Mesenchymal stem cell (in vitro differentiated cells and primary cell): ENCODE measurements at regions not wholly inside any gene's neighbourhood (a gene's known extent, or its start where the extent isn't known, plus 50 kb on each side); places are given as distances from the start of the nearest gene placed in this dataset.
A peak's percentile ranks its signal among the peaks of the same experiment; 100 is the strongest.

Experiments
- DNase-seq: peaks from one replicate; pipeline ENCODE4 v3.0.0-alpha.2; 2013
- H2AFZ ChIP-seq: one replicate; pipeline ENCODE4 v1.6.1; 2013; ENCODE audit warnings: low read depth, mild to moderate bottlenecking, control low read depth, inconsistent platforms, low read length, moderate library complexity
- H2AK5ac ChIP-seq: 2 replicates; pipeline ENCODE4 v1.6.1; 2013; ENCODE audit warnings: low read length, moderate library complexity, mild to moderate bottlenecking, inconsistent platforms; ENCODE audit not compliant: severe bottlenecking
- H2BK120ac ChIP-seq: one replicate; pipeline ENCODE4 v1.6.1; 2013; ENCODE audit warnings: low read depth, mild to moderate bottlenecking, inconsistent platforms, low read length, moderate library complexity
- H2BK12ac ChIP-seq, 2 experiments: one replicate each; pipeline ENCODE4 v1.6.1; 2013; ENCODE audit warnings: inconsistent platforms in 2 of 2, low read length in 2 of 2, mild to moderate bottlenecking in 2 of 2, moderate library complexity in 2 of 2, control low read depth in 1 of 2
- H2BK15ac ChIP-seq: one replicate; pipeline ENCODE4 v1.6.1; 2013; ENCODE audit warnings: mild to moderate bottlenecking, low read depth, inconsistent platforms; ENCODE audit not compliant: poor library complexity, severe bottlenecking
- H2BK5ac ChIP-seq: 2 replicates; pipeline ENCODE4 v1.6.1; 2013; ENCODE audit warnings: low read depth, mild to moderate bottlenecking, low read length, control low read depth, inconsistent platforms; ENCODE audit not compliant: poor library complexity, severe bottlenecking
- H3K14ac ChIP-seq, 2 experiments: one replicate each; pipeline ENCODE4 v1.6.1; 2013; ENCODE audit warnings: inconsistent platforms in 2 of 2, low read length in 2 of 2, control low read depth in 1 of 2, mild to moderate bottlenecking in 1 of 2, moderate library complexity in 1 of 2
- H3K18ac ChIP-seq, 2 experiments: one replicate each; pipeline ENCODE4 v1.6.1; 2013; ENCODE audit warnings: inconsistent platforms in 2 of 2, low read length in 2 of 2, control low read depth in 1 of 2, low read depth in 1 of 2, mild to moderate bottlenecking in 1 of 2
- H3K23ac ChIP-seq, 2 experiments: one replicate each; pipeline ENCODE4 v1.6.1; 2013; ENCODE audit warnings: inconsistent platforms in 2 of 2, low read length in 2 of 2, mild to moderate bottlenecking in 2 of 2, moderate library complexity in 2 of 2, control low read depth in 1 of 2
- H3K27ac ChIP-seq: 2 replicates; pipeline ENCODE4 v1.5.1; 2013; ENCODE audit warnings: mild to moderate bottlenecking, moderate library complexity, low read length, control low read depth, inconsistent platforms; ENCODE audit not compliant: poor library complexity, severe bottlenecking
- H3K27me3 ChIP-seq, 2 experiments: 2 replicates each; pipeline versions ENCODE4 v1.6.1 to v1.7.0; 2013; ENCODE audit warnings: low read length in 2 of 2, mild to moderate bottlenecking in 2 of 2, moderate library complexity in 2 of 2, control low read depth in 1 of 2, inconsistent platforms in 1 of 2; ENCODE audit not compliant: control insufficient read depth in 1 of 2, insufficient read depth in 1 of 2
- H3K36me3 ChIP-seq, 2 experiments: 2 replicates each; pipeline versions ENCODE4 v1.6.1 to v1.7.0; 2013; ENCODE audit warnings: low read length in 2 of 2, control low read depth in 1 of 2, inconsistent platforms in 1 of 2, low read depth in 1 of 2, mild to moderate bottlenecking in 1 of 2; ENCODE audit not compliant: insufficient read depth in 2 of 2, control insufficient read depth in 1 of 2
- H3K4ac ChIP-seq, 2 experiments: one replicate each; pipeline ENCODE4 v1.6.1; 2013; ENCODE audit warnings: inconsistent platforms in 2 of 2, low read length in 2 of 2, mild to moderate bottlenecking in 2 of 2, moderate library complexity in 2 of 2, control low read depth in 1 of 2, low read depth in 1 of 2
- H3K4me1 ChIP-seq: 2 replicates; pipeline ENCODE4 v1.6.1; 2013; ENCODE audit warnings: low read depth, low read length, control low read depth; ENCODE audit not compliant: control insufficient read depth, insufficient read depth
- H3K4me2 ChIP-seq: 2 replicates; pipeline ENCODE4 v1.6.1; 2013; ENCODE audit warnings: low read length, mild to moderate bottlenecking, inconsistent platforms; ENCODE audit not compliant: poor library complexity, severe bottlenecking
- H3K4me3 ChIP-seq, 2 experiments: 2 replicates each; pipeline versions ENCODE4 v1.5.1 to v1.7.0; 2013; ENCODE audit warnings: low read length in 2 of 2, mild to moderate bottlenecking in 2 of 2, control low read depth in 1 of 2, low read depth in 1 of 2; ENCODE audit not compliant: insufficient read depth in 1 of 2
- H3K79me1 ChIP-seq: replicated peaks from 2 replicates; pipeline ENCODE4 v1.6.1; 2013; ENCODE audit warnings: mild to moderate bottlenecking, control low read depth, low read length, inconsistent platforms; ENCODE audit not compliant: poor library complexity, severe bottlenecking
- H3K9ac ChIP-seq: 2 replicates; pipeline ENCODE4 v1.7.0; 2013; ENCODE audit warnings: mild to moderate bottlenecking, low read length, moderate library complexity
- H3K9me3 ChIP-seq: 2 replicates; pipeline ENCODE4 v1.7.0; 2013; ENCODE audit warnings: mild to moderate bottlenecking, low read length; ENCODE audit not compliant: control insufficient read depth
- H4K8ac ChIP-seq: one replicate; pipeline ENCODE4 v1.6.1; 2013; ENCODE audit warnings: inconsistent platforms, mild to moderate bottlenecking, low read length, moderate library complexity
- H4K91ac ChIP-seq: one replicate; pipeline ENCODE4 v1.6.1; 2013; ENCODE audit warnings: mild to moderate bottlenecking, low read length, inconsistent platforms
- WGBS: methylation state at CpG from one replicate; pipeline ENCODE4 v1.1.7; 2013; ENCODE audit warnings: mixed read lengths; 5-methylcytosine and 5-hydroxymethylcytosine counted together

GRCh38 chr4:186782302-186782701 lies 58.6 kb upstream of the FAT1 start:
- 91% methylated on average over 2 of the region's 5 CpGs for WGBS
- H3K79me1 ChIP-seq = no peaks in the 10 kb centered on the region
- H2BK12ac ChIP-seq = peak overlapping the region in 1 of 2 experiments; percentile 51
- H3K4me1 ChIP-seq = no peaks in the 10 kb centered on the region
- H2BK120ac ChIP-seq = no peak overlapping the region
- no peak overlapping the region for H3K4ac ChIP-seq
- H3K4me3 ChIP-seq = no peak overlapping the region
- H3K36me3 ChIP-seq = no peaks in the 10 kb centered on the region
- no peak overlapping the region for H2AFZ ChIP-seq
- H3K9me3 ChIP-seq = no peaks in the 10 kb centered on the region
- no peak overlapping the region for H4K8ac ChIP-seq
- no peak overlapping the region for H3K23ac ChIP-seq
- H2AK5ac ChIP-seq = no peak overlapping the region
- no peak overlapping the region for H3K9ac ChIP-seq
- no peak for DNase-seq
- H2BK15ac ChIP-seq = no peak overlapping the region
- H2BK5ac ChIP-seq = no peak overlapping the region
- H3K27me3 ChIP-seq = no peaks in the 10 kb centered on the region
- no peak overlapping the region for H4K91ac ChIP-seq
- no peak overlapping the region for H3K14ac ChIP-seq
- H3K4me2 ChIP-seq = no peak overlapping the region
- no peak overlapping the region for H3K27ac ChIP-seq
- H3K18ac ChIP-seq = no peak overlapping the region

GRCh38 chr4:186787536-186787935 lies 63.9 kb upstream of the FAT1 start:
- H2BK5ac ChIP-seq = no peak overlapping the region
- H2BK12ac ChIP-seq = peak overlapping the region in 1 of 2 experiments; percentile 28
- no peaks in the 10 kb centered on the region for H3K9me3 ChIP-seq
- H3K14ac ChIP-seq = no peak overlapping the region
- no peak overlapping the region for H2AK5ac ChIP-seq
- no peak for DNase-seq
- no peak overlapping the region for H3K18ac ChIP-seq
- no peak overlapping the region for H2BK120ac ChIP-seq
- no peak overlapping the region for H2AFZ ChIP-seq
- H4K8ac ChIP-seq = no peak overlapping the region
- no peak overlapping the region for H3K4ac ChIP-seq
- no peak overlapping the region for H3K4me2 ChIP-seq
- WGBS = 90% methylated on average over 5 of the region's 5 CpGs
- H3K9ac ChIP-seq = no peak overlapping the region
- no peaks in the 10 kb centered on the region for H3K27me3 ChIP-seq
- H3K4me1 ChIP-seq = no peaks in the 10 kb centered on the region
- no peak overlapping the region for H2BK15ac ChIP-seq
- no peaks in the 10 kb centered on the region for H3K36me3 ChIP-seq
- H4K91ac ChIP-seq = peak overlapping the region; percentile 47
- no peaks in the 10 kb centered on the region for H3K79me1 ChIP-seq
- H3K27ac ChIP-seq = no peak overlapping the region
- no peak overlapping the region for H3K23ac ChIP-seq
- no peak overlapping the region for H3K4me3 ChIP-seq

GRCh38 chr4:186789651-186790050 lies 66.0 kb upstream of the FAT1 start:
- 50% methylated on average over 2 of the region's 3 CpGs for WGBS

GRCh38 chr4:186790630-186791029 lies 67.0 kb upstream of the FAT1 start:
- Histone ChIP-seq H2BK15ac (no peak overlapping the region), H3K9ac (no peak overlapping the region), H3K4me3 (no peak overlapping the region), H3K27me3 (no peaks in the 10 kb centered on the region), H2BK5ac (no peak overlapping the region), H2BK120ac (no peak overlapping the region), H3K36me3 (no peaks in the 10 kb centered on the region), H3K14ac (no peak overlapping the region), H2AK5ac (no peak overlapping the region), H4K8ac (no peak overlapping the region), H4K91ac (no peak overlapping the region), H3K4me1 (no peaks in the 10 kb centered on the region), H3K18ac (no peak overlapping the region), H2AFZ (no peak overlapping the region), H3K4ac (no peak overlapping the region), H3K79me1 (no peaks in the 10 kb centered on the region), H3K27ac (no peak overlapping the region), H2BK12ac (no peak overlapping the region), H3K4me2 (no peak overlapping the region), H3K23ac (no peak overlapping the region), H3K9me3 (no peaks in the 10 kb centered on the region)
- no peak for DNase-seq

More at GRCh38 chr4:186789651-186790050, 66.0 kb upstream of the FAT1 start:
- no peaks in the 10 kb centered on the region for H3K79me1 ChIP-seq
- no peak overlapping the region for H4K8ac ChIP-seq
- no peak overlapping the region for H3K27ac ChIP-seq
- no peak overlapping the region for H3K4me3 ChIP-seq
- H2BK15ac ChIP-seq = no peak overlapping the region
- H3K4me2 ChIP-seq = no peak overlapping the region
- DNase-seq = peak; percentile 38
- no peak overlapping the region for H2AK5ac ChIP-seq
- no peak overlapping the region for H2AFZ ChIP-seq
- H3K36me3 ChIP-seq = no peaks in the 10 kb centered on the region
- no peak overlapping the region for H3K23ac ChIP-seq
- H2BK120ac ChIP-seq = no peak overlapping the region
- no peak overlapping the region for H3K14ac ChIP-seq
- no peak overlapping the region for H2BK5ac ChIP-seq
- no peak overlapping the region for H3K9ac ChIP-seq
- no peaks in the 10 kb centered on the region for H3K27me3 ChIP-seq
- H2BK12ac ChIP-seq = no peak overlapping the region
- no peaks in the 10 kb centered on the region for H3K4me1 ChIP-seq
- no peak overlapping the region for H3K18ac ChIP-seq
- no peaks in the 10 kb centered on the region for H3K9me3 ChIP-seq
- H3K4ac ChIP-seq = no peak overlapping the region
- H4K91ac ChIP-seq = no peak overlapping the region
